ENCODE measurements at regions not wholly inside any gene's neighbourhood (a gene's known extent, or its start where the extent isn't known, plus 50 kb on each side); places are given as distances from the start of the nearest gene placed in this dataset.
A peak's percentile ranks its signal among the peaks of the same experiment; 100 is the strongest.
"Not testable (repeated sequence)": the region's sequence is repeated elsewhere in the genome, so short reads cannot be mapped to it uniquely, and the experiment has no call there.

- H3K36me3 ChIP-seq, result no peaks in the 10 kb centered on the region
- H3K9me3 ChIP-seq, result peaks cover 14% of the 10 kb centered on the region
- no peaks in the 10 kb centered on the region for H4K20me1 ChIP-seq
- H3K4me1 ChIP-seq, result peaks cover 46% of the 10 kb centered on the region
- H3K27me3 ChIP-seq, result no peaks in the 10 kb centered on the region
- H3K4me3 ChIP-seq, result no peak overlapping the region
- no peak overlapping the region for H3K9ac ChIP-seq
- no peak for TF ChIP-seq Cebpa-rat (IDR thresholded peaks at IDR 0.05)
- H3K27ac ChIP-seq, result no peak overlapping the region
- no peak overlapping the region for H3K4me2 ChIP-seq
Observed at GRCh38 chr20:48451401-48451800, 376.4 kb downstream of the PREX1 start.

- Histone ChIP-seq H3K9ac (no peak overlapping the region), H3K9me3 (peaks cover 26% of the 10 kb centered on the region), H3K27me3 (no peaks in the 10 kb centered on the region), H3K4me1 (peaks cover 22% of the 10 kb centered on the region), H4K20me1 (no peaks in the 10 kb centered on the region), H3K27ac (no peak overlapping the region), H3K4me3 (no peak overlapping the region), H3K36me3 (no peaks in the 10 kb centered on the region), H3K4me2 (no peak overlapping the region)
- TF ChIP-seq Cebpa-rat (IDR thresholded peaks at IDR 0.05), result no peak
Observed at GRCh38 chr20:48448666-48449600, 378.9 kb downstream of the PREX1 start.

GRCh38 chr20:48447456-48447855, 380.3 kb downstream of the PREX1 start:
- TF ChIP-seq Cebpa-rat (IDR thresholded peaks at IDR 0.05), result no peak

DNA sequence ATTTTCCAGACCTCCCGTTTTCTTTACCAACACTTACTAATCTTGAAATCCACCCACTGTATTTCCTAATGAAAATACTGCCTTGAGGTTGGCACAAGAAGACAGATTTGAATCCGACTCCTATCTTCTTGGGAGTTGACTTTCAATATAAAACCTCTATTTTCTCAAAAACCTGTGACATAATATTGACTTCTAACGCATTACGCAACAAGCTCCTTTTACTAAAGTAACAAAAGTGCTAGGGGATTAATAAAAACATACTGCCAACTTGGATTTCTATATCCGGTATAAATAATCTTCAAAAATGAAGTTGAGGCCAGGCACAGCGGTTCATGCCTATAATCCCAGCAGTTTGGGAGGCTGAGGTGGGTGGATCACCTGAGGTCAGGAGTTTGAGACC, 382.0 kb downstream of the PREX1 start:
- Histone ChIP-seq H3K9ac (no peak overlapping the region), H4K20me1 (no peaks in the 10 kb centered on the region), H3K27ac (no peak overlapping the region), H3K36me3 (no peaks in the 10 kb centered on the region), H3K4me3 (no peak overlapping the region), H3K27me3 (no peaks in the 10 kb centered on the region), H3K4me2 (no peak overlapping the region), H3K4me1 (no peaks in the 10 kb centered on the region), H3K9me3 (peaks cover 26% of the 10 kb centered on the region)
- TF ChIP-seq Cebpa-rat (IDR thresholded peaks at IDR 0.05), result no peak

More at GRCh38 chr20:48447456-48447855, 380.3 kb downstream of the PREX1 start:
- Histone ChIP-seq H3K27ac (no peak overlapping the region), H3K4me1 (peaks cover 7% of the 10 kb centered on the region), H3K9ac (no peak overlapping the region), H3K4me2 (no peak overlapping the region), H3K36me3 (no peaks in the 10 kb centered on the region), H3K4me3 (no peak overlapping the region), H3K9me3 (peaks cover 37% of the 10 kb centered on the region), H3K27me3 (no peaks in the 10 kb centered on the region), H4K20me1 (no peaks in the 10 kb centered on the region)

GRCh38 chr20:48444249-48444648, 383.6 kb downstream of the PREX1 start:
- Histone ChIP-seq H3K27me3 (no peaks in the 10 kb centered on the region), H3K9ac (no peak overlapping the region), H3K4me1 (no peaks in the 10 kb centered on the region), H3K9me3 (peaks cover 26% of the 10 kb centered on the region), H4K20me1 (no peaks in the 10 kb centered on the region), H3K36me3 (no peaks in the 10 kb centered on the region), H3K4me3 (no peak overlapping the region), H3K27ac (no peak overlapping the region), H3K4me2 (no peak overlapping the region)
- no peak for TF ChIP-seq Cebpa-rat (IDR thresholded peaks at IDR 0.05)

DNA sequence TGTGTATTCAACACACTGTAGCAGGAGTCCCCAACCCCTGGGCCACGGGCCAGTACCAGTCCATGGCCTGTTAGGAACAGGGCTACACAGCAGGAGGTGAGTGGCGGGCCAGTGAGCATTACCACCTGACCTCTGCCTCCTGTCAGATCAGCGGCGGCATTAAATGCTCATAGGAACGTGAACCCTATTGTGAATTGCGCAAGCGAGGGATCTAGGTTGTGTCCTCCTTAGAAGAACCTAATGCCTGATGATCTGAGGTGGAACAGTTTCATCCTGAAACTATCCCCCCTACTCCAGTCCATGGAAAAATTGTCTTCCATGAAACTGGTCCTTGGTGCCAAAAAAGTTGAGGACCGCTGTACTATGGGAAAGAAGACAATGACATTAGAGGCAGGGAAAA, 386.9 kb downstream of the PREX1 start:
- Histone ChIP-seq H3K27me3 (no peaks in the 10 kb centered on the region), H3K4me1 (no peaks in the 10 kb centered on the region), H3K9ac (no peak overlapping the region), H3K9me3 (peaks cover 31% of the 10 kb centered on the region), H3K4me3 (no peak overlapping the region), H4K20me1 (no peaks in the 10 kb centered on the region), H3K36me3 (no peaks in the 10 kb centered on the region), H3K4me2 (no peak overlapping the region), H3K27ac (no peak overlapping the region)
- TF ChIP-seq Cebpa-rat (IDR thresholded peaks at IDR 0.05), result 0 out of 2 replicates have a peak, but pooled peaks have one; percentile 55

GRCh38 chr20:48440261-48440660, 387.5 kb downstream of the PREX1 start:
- H3K9ac ChIP-seq, H3K27me3 ChIP-seq, H3K4me1 ChIP-seq, H4K20me1 ChIP-seq, H3K4me3 ChIP-seq, H3K4me2 ChIP-seq, H3K27ac ChIP-seq, H3K36me3 ChIP-seq: not testable (repeated sequence)
- H3K9me3 ChIP-seq, result peaks cover 29% of the 10 kb centered on the region

- no peak overlapping the region for H3K27ac ChIP-seq
- H3K4me1 ChIP-seq, result peaks cover 3% of the 10 kb centered on the region
- no peak overlapping the region for H3K4me2 ChIP-seq
- no peak overlapping the region for H3K4me3 ChIP-seq
- no peaks in the 10 kb centered on the region for H3K36me3 ChIP-seq
- no peak for TF ChIP-seq Cebpa-rat (IDR thresholded peaks at IDR 0.05)
- H3K9me3 ChIP-seq, result peaks cover 5% of the 10 kb centered on the region; the same call in 1 of the 2 replicates
- no peaks in the 10 kb centered on the region for H3K27me3 ChIP-seq
- H4K20me1 ChIP-seq, result no peaks in the 10 kb centered on the region
- no peak overlapping the region for H3K9ac ChIP-seq
Observed at GRCh38 chr20:48437146-48437545, 390.7 kb downstream of the PREX1 start.

GRCh38 chr20:48436609-48437008, 391.2 kb downstream of the PREX1 start:
- H3K36me3 ChIP-seq, H3K4me2 ChIP-seq, H4K20me1 ChIP-seq, H3K27me3 ChIP-seq, H3K27ac ChIP-seq, H3K9me3 ChIP-seq, H3K9ac ChIP-seq, H3K4me1 ChIP-seq, H3K4me3 ChIP-seq: not testable (repeated sequence)

GRCh38 chr20:48433178-48433577, 394.6 kb downstream of the PREX1 start:
- Histone ChIP-seq H3K4me2 (no peak overlapping the region), H3K9ac (no peak overlapping the region), H3K27me3 (no peaks in the 10 kb centered on the region), H3K27ac (no peak overlapping the region), H3K9me3 (peaks cover 8% of the 10 kb centered on the region; the same call in 1 of the 2 replicates), H4K20me1 (no peaks in the 10 kb centered on the region), H3K4me1 (peaks cover 21% of the 10 kb centered on the region), H3K4me3 (no peak overlapping the region), H3K36me3 (no peaks in the 10 kb centered on the region)
- TF ChIP-seq Cebpa-rat (IDR thresholded peaks at IDR 0.05), result no peak

Data from BLaER1 (cell line).